ENCODE measurements at regions not wholly inside any gene's neighbourhood (a gene's known extent, or its start where the extent isn't known, plus 50 kb on each side); places are given as distances from the start of the nearest gene placed in this dataset.

DNA sequence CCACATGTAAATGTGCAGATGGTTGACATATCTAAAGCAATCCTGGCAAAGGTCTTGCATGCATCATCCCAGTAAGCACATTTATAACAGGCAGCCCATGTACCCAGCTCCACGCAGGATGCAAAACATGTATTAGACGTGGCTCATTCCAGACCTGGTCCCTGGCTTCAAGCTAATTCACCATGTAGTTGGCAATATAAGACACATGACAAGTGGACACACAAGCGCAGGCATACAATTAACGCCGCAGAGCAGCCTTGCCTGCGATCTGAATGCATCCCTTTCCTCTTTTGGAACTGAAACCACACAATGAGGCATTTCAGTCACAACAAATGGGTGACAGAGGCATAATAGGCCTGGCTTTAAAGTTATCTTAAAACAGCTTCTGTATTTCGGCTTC is 114.5 kb upstream of the TRIM2 start:
- TF ChIP-seq RFX5 (IDR thresholded peaks at IDR 0.05) = no peak
- TF ChIP-seq HMGXB4 (CRISPR knock-in tag; IDR thresholded peaks at IDR 0.05; ENCODE audit: borderline replicate concordance) = no peak
- TF ChIP-seq CTCF (IDR thresholded peaks at IDR 0.05) = no peak
